NCI-H69 (cell line): ENCODE measurements at regions not wholly inside any gene's neighbourhood (a gene's known extent, or its start where the extent isn't known, plus 50 kb on each side); places are given as distances from the start of the nearest gene placed in this dataset.

ENCODE experiments used
- DNase-seq: peaks from one replicate; lab custom pipeline; 2025; lab: John Stamatoyannopoulos, UW

DNA sequence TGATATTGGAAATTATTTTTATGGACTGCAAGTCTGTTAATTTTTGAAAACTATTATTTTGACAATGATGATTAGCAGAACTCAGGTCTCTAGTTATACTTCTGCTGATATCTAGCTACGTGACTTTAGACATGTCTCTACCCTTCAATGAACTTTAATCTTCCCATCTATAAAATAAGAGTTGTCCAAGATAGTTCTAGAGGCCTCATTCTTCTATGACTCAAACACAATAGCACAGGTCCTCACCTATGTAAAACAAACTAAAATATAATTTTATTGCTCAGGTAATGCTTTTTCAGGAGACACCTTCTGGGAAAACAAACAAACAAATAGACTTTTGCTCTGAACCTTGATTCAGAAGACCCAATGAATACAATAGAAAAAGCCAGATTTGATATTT, 544.4 kb upstream of the SETBP1 start:
- DNase-seq: no peak

DNA sequence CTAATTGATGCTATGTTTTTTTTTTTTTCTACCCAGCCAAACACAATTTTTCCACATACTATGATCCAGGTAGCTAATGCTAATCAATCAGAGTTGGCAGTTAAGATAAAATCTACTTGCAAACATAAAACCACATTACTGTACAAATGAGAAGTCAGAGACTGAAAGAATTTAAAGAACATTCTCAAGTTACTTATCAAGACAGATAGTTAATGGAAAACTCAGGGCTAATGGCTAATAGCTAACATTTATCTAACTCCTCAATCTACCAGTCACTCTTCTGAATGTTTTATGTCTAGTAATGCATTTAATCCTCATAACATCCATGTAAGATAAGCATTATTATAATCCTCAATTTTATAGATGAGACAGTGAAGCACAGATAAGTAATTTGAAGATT, 537.6 kb upstream of the SETBP1 start:
- no peak for DNase-seq

DNA sequence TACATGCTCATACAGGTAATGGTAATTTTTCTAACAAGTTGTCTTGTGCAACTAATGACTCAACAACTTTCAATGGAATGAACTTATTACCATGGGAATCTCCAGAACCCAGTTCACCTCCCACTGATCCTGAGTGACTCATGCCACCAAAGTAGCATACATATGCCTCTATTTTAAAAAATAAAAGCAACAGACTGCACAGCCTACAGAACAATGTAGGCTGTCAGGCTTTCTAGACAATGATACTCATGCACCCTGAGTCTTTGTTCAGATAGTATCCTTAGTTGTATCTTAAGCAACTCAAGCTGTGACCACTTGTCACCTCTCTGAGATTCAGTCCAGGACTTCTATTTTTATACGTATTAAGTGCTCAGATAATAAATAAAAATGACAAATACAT, 531.0 kb upstream of the SETBP1 start:
- no peak for DNase-seq

DNA sequence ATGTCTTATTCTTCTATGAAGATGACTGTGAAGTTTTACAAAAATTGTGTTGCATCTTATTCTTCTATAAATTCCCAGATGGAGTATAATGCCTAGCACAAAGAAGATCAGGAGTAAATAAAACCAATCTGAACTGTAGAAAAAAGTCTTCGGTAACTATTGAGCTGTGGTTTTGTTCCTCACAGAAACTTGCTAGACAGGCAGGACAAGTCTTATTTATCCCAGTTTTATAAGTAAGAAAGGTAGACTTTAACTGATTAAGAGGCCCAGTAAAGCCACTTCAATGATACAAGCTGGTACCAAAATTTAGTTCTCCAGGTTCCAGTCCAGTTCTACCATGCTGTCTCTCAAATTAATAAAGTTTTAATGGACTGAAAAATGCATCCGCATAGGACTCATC, 526.7 kb upstream of the SETBP1 start:
- DNase-seq: no peak

DNA sequence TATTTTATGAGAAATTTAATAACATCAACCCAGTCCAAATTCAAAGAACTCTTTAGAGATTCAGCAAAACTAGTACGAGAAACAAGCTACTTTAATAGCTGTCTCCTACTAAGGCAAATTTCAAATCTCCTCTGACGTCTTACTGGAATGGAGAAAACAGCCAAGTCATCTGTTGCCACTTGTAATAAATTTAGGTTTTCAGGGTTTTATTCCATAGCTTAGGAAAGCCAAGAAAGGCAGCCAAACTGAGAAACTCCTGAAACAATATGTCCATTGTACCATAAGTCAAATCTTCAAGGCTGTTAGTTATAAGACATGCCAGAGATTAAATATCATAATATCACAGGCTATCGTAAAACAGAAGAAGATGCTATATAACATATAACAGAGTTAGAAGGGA, 524.6 kb upstream of the SETBP1 start:
- no peak for DNase-seq

DNA sequence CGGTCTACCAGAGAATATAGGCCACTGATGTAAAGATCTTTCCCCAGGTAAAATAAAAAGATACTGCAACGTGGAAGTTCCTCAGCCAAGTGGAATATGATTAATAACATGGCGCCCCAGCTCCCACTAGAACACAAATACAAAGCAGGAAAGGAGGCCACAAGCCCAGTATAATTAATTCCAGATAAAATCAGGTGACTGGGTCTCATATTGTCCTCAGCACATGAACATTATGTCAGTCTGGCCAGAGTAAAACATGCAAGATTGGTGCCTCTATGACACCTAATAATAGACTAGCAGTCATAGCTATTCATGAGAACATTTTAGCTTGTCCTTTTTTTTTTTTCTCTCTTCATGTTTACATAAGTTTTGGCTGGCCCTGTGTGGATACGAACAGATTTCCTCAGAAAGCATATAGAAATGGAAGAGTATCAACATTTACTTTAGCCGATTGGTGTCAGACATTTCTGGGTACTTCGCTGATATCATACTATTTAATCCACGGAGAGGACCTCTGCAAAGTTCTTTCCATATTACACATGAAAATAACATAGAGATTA, 523.8 kb upstream of the SETBP1 start:
- peak; percentile 79 for DNase-seq

DNA sequence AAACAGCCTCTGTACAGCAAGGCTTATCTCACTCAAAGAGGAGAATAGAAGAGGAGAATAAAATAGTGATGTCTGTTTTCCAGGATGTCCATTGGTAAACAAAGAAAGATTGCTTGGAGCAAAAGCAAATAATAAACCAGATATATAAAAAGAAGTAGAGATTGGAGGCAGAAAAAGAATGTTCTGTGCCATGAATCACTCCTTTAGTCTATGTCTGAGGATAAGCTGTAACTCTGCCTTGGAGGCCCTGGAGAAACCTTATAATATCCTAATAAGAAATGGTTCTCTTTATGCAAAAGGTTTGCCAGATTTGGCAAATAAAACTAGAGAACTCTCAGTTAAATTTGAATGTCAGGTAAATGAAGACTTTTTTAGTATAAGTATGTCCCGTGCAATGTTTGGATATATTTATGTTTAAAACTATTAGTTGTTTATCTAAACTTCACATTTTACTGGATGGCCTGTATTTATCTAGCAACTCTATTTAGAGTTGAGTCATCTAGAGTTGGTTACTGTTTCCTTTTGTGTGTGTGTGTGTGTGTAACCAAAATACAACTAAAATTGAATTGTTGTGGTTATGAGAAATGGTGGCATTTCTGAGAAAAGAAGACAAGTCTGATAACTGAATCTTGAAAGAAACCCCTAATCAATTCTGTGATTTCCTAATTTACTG, 510.3 kb upstream of the SETBP1 start:
- DNase-seq: no peak

DNA sequence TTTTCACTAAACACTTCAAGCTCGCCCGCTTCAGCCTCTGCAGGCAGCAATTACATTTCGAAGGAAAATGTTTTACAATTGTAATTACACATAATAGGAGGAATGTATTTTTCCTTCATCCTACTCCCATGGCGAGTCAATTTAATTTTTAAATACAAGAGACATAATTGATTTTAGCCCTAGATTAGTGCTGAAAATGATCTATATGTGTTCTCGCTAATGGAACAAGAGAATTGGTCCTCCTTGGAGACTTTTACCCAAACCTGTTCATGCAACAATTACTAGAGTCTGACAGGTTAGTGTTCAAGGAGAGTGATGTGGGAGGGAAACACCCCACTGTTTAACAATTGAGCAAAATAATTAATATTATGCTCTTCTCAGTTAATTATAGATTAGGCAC, 509.4 kb upstream of the SETBP1 start:
- peak; percentile 74 for DNase-seq

DNA sequence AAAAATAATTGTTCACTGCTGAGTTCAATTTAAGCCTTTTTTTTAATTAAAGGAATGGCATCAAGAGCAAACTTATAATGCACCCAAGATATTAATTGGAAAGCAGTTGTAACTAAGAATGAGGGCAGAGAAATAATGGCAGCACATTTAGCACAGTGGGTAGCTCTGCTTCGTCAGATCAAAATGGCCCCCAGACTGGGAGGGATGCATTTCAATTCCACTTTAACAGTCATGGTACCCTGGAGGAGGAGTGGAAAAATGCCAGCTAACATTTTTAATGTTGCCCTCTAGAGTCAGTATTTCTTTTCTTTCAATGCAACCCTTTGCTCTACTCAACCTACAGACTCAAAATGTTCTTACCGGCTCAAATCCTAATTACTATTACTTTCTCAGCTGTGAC, 504.8 kb upstream of the SETBP1 start:
- no peak for DNase-seq

DNA sequence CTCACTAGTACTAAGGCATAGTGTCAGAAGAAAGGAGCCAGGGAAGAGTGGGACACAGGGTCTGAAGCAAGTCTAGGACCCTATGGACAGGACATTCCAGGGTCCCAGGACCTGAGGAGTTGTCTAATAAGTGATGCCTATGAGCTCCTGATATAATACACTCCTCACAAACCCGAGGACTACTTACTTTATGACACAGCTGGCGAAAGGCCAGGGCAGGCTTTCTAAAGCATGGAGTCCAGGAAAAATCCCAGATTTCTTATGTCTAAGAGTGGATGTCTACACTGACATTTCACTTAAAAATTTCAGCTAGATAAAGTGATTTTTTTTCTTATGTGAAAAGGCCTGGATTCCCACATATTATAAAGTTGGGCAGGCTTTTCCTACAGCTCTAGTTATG, 502.2 kb upstream of the SETBP1 start:
- peak; percentile 38 for DNase-seq

DNA sequence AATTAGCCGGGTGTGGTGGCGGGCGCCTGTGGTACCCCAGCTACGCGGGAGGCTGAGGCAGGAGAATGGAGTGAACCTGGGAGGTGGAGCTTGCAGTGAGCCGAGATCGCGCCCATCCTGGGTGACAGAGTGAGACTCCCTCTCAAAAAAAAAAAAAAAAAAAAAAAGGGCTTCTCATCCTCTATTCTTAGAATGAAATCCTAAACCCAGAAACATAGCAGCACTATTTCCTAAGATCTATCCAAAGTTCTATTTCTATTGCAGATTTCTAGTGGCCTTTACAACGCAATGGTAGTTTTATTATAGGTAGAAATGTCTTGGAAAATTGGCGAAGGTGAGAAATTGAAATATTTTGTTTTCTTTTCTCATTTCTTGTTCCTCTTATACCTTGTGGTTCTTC, 501.0 kb upstream of the SETBP1 start:
- no peak for DNase-seq

DNA sequence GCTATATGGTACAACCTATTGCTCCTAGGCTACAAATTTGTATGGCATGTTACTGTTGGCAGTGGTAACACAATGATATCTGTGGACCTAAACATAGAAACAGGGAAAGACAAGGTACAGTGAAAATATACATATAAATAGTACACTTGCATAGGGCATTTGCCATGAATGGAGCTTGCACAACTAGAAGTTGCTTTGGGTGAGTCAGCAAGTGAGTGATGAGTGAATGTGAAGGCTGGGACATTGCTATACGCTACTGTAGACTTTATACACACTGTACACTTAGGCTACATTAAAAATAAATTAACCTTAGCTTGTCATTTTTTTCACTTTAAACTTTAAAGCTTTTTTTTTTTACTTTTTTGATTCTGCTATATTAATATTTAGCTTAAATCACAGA, 500.0 kb upstream of the SETBP1 start:
- no peak for DNase-seq

DNA sequence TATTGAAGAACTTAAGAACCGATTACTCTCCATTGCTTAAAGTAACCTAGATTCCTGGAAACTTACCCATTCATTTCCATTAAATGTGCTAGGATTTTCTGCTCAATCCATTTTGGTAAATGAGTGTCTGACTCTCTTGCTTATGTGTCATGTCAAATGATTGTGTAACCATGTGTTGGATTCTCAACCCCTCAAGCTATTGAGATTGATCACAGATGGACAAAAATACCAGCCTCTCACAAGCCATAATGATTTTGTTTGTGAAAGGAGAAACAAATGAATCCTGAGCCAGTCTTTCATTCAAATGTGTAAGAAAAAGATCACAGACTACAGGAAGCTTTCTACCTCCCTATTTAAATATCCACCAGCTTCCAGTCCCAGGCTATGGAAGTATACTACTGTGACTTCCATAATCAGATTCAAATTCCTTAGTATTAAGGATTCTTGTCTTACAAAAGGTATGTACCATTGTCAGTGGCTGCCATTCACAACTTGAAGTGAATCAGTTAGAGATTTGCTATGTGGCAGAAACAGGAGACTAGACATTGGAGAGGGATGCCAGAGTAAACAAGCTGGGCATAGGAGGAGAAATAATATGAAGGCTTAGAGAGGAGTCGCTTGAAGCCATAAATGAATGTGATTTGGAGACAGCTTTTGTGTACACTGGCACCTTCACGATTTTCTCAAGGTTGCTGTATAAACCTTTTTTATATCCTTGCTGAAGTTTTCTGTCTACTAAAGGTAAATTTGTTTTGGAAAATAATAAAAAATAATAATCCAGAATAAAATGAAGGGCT, 498.5 kb upstream of the SETBP1 start:
- DNase-seq: peak; percentile 40

DNA sequence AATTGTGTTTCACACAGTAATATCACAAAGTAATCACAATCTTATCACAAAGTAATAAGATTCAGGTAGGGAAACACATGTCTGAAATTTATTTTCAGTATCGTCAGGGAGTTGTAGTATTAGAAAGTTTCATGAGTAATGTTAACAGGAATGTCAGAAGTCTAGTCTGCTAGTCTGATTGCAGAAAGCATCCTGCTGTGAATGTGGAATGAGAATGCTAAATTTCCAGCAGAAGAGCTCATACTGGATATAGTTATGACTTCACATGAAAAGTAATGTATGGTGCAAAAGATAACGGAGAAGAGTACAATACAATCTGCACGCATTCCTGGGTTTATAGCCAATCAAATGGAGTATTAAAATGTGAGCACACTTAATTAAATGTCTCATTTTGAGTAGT, 494.7 kb upstream of the SETBP1 start:
- DNase-seq: no peak

DNA sequence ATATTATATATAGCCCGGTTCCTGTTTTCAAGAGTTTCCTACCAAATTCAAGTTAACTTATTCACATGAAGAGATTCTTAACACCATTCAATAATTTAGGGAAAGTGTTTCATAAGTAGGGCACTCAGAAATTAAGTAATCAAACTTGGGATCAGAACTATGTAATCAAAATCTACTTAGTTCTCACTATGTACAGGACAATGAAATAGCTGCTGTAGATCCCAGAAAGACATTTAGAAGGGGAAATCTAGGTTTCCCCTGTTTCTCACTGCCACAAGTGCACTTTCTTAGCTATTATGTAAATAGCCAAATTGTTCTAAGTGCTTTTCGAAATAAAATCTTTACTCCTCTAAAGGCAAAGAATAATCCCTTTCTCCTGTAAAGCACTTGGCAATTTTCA, 493.6 kb upstream of the SETBP1 start:
- DNase-seq: no peak

DNA sequence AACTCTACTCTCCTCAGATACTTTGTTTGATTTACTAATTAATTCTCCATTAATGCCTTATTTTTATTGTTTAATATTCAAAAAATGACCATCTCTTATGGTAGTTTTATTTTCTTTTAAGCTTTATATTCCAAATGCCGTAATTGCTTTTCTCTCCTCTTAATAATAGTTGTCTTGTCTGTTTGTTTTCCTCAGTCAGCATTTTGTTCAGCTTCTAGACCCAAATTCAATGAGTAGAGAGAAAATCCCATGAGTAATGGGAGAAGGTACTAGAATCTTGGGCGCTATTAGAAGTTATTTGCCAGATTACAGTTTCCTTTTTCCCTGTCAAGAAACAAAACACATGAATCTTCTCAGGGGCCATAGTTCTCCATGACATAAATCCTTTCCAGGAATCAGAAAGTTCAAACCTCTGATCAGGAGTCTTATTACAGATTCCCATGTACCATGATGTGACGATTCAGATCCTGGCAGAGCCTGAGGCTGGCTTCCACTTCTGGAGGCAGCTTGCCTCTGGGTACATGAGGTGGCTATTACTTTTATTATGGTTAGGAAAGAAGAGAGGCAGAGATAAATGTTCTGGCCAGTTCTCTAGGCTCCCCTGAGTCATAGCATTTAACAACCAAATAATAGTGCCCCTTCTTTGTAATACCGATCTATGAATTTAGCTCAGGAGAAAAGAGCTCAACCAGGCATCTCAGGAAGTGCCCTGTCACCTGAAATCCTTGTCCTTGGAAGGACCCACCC, 485.1 kb upstream of the SETBP1 start:
- no peak for DNase-seq

DNA sequence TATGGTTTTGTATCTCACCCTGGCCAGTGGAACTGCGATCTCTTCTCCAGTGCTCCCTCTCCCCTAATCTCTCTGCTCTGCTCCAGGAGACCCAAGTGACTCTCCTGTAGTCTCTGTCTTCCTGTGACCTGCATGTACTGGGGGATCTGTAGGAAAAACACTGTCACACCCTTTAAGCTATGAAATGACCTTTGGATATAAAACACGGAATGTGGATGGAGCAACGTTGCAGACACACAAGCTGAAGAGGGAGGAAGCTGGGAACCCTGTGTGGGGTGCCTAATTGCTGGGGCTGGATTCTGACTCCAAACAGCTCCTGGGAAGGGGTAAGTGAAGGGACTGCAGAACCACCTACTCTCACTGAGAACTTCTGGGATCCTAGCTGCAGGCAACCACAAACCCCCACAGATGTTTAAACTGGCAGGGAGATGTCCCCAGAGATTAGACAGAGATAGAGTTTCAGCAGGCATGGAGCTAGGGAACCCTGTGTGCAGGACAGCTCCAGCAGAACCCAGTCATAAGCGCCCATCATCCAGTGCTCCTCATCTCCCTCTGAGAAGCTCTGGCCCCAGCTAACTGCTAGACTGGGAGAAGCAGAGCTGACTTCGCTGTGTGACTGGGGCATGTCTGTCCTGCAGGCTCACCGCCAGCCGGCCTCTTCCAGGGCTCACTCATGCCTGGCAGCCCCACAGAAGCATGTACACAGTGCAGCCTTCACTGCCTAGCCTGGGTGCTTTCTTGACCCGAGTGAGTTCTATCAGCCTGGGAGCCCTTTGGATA, 482.7 kb upstream of the SETBP1 start:
- peak; percentile 44 for DNase-seq

DNA sequence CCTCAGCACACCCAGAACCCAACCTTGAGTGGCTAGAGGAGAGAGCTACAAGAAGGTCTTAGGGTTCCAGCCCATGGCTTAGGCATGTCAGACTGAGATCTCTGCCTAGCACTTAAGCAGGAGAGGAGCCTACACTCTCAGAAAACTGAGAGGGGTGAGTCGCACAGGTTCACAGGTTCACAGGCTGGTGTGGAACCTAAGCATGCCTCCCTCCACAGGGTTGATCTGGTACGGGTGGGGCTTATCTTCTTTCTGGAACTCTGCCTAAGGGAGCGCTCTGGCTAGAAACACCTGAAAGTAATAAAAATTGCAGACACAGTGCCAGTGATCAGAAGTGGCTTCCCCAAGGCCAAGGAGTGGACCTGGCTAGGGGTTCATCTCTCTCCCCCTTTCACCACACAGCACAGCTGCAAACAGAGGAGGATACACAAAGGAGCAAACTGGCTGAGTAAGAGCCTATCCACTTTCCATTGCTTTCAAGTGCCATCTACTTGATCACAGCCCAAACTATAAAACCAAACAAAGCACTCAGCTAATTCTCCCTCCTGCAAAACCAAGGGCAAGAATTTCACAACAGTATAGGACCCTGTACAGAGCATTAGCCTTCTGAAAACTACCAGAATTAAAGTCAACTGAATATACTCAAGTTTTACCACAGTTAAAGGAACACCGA, 481.9 kb upstream of the SETBP1 start:
- no peak for DNase-seq

DNA sequence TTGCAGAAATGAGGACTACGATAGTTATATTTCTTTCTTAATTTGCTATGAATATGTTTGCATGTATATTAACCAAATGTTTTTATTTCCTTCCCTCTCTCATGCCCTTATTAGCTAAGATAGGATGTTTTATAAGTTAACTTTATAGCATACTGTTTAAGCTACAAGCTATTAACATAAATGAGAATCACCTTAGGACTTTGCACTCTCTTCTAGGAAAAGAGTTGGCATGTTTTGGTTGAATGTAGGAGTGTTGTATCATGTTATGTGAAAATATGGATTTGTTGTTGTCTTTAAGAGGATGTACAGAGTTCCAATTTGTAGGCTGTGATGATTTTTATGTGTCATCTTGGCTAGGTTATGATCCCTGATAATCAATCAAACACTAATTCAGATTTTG, 467.4 kb upstream of the SETBP1 start:
- no peak for DNase-seq

DNA sequence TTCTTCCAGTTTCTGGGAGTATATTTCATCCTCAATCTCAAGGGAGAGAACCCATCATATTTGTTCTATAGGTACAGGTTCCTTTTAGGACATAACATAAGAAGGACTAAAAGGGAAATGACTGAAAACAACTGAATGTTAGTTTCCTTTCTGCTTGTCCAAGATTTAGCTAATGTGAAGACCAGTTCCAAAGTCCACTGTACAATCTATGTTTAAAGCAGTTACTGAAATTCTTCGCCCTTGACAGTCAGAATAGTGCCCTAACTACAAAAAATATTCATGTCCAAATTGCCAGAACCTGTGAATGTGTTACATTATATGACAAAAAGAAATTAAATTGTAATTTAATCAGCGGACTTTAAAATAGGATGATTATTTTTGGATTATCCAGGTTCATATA, 466.3 kb upstream of the SETBP1 start:
- no peak for DNase-seq

DNA sequence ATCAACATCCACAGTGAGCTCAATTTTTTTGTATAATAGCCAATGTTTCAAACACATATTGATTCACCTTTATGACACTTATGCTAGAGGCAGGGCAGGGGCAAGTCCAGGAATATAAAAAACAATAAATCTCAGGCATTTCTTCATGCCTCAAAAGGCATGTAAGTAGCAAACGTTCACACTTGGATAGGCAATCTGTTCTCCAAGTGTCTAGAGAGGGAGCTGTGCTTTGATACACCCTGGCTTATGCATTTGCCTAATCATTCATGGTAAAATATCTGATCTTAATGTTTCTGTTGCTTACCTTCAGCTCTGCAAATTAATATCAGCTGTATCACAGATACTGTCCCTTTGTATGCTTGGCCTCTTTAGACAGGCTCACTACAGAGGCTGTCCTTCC, 464.5 kb upstream of the SETBP1 start:
- DNase-seq: no peak

DNA sequence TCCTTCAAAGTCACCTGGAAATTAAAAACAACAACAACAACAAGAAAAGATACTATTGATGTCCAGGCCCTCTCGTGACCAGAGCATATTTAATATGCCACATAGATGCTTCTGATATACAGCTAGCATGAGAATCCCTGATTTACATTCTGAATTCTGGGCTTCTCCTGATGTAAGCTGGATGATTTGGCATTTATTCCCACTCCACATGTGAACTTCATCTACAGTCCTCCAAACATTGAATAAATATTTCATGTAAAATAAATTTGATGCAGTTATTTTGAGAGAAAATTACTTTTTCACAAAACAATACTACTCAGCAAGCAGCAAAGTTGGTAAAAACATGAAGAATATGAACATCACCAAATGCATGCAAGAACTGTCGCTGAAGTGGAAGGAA, 453.2 kb upstream of the SETBP1 start:
- no peak for DNase-seq
